ENCODE measurements at regions not wholly inside any gene's neighbourhood (a gene's known extent, or its start where the extent isn't known, plus 50 kb on each side); places are given as distances from the start of the nearest gene placed in this dataset.

DNA sequence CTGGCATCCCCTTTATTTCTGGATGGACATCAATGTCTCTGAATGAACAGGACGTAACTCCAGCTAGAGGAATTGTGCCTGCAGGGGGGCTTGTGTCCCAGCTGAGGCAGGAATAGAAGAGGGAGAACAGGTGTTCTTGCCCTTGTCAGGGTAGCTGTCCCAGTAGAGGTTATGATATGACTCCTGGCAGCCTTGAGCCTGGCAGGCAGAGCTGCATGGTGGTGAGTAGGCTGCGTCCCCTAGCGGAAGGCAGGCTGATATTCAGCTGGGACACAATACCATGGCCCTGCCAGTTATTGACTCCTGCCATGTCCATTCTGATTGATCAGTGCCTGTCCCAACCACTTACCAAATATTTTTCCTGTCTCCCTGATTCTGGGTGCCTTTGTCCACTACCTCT is 197.2 kb downstream of the RAP2A start:
- Histone ChIP-seq H3K4me1 (peaks cover 0 to 9% (median 0%) of the 10 kb centered on the region in 12 donors), H3K27ac (no peak overlapping the region), H3K27me3 (no peaks in the 10 kb centered on the region), H3K9me3 (peaks cover 0 to 26% (median 7%) of the 10 kb centered on the region in 12 donors), H3K4me3 (no peak overlapping the region), H3K36me3 (no peaks in the 10 kb centered on the region)
- no peak for ATAC-seq
- TF ChIP-seq, protein P1, sequence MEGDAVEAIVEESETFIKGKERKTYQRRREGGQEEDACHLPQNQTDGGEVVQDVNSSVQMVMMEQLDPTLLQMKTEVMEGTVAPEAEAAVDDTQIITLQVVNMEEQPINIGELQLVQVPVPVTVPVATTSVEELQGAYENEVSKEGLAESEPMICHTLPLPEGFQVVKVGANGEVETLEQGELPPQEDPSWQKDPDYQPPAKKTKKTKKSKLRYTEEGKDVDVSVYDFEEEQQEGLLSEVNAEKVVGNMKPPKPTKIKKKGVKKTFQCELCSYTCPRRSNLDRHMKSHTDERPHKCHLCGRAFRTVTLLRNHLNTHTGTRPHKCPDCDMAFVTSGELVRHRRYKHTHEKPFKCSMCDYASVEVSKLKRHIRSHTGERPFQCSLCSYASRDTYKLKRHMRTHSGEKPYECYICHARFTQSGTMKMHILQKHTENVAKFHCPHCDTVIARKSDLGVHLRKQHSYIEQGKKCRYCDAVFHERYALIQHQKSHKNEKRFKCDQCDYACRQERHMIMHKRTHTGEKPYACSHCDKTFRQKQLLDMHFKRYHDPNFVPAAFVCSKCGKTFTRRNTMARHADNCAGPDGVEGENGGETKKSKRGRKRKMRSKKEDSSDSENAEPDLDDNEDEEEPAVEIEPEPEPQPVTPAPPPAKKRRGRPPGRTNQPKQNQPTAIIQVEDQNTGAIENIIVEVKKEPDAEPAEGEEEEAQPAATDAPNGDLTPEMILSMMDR (IDR thresholded peaks at IDR 0.05): no peak
- no peak for DNase-seq
- intact Hi-C loops (cut with DNase I): no loop called here
- WGBS, 4 donors: 44 to 64% (median 55%) methylated on average over 3 of the region's 3 CpGs

DNA sequence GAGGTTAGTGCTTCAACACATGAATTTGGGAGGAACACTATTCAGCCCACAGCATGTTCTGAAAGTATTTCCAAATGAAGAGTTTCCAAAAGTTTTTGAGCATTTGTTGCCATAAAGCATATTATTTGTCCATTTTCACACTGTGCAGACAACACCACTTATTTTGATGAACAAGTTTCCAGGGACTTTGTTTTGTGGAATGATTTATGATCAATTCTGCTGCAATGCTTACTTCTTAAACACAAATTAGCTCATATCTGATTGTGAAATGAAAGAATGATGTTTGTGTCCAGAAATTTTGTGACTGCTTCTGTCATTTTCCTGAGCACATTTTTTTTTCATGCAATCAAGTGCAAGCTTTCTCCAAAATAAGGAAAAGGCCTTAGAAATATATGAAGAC is 205.3 kb downstream of the RAP2A start:
- Histone ChIP-seq H3K4me1 (no peaks in the 10 kb centered on the region), H3K27ac (no peak overlapping the region), H3K36me3 (no peaks in the 10 kb centered on the region), H3K9me3 (no peaks in the 10 kb centered on the region), H3K27me3 (no peaks in the 10 kb centered on the region), H3K4me3 (no peak overlapping the region)
- DNase-seq (no peak), ATAC-seq (no peak)
- intact Hi-C loops (cut with DNase I): no loop called here
- no peak for TF ChIP-seq POLR2A (IDR thresholded peaks at IDR 0.05)
- TF ChIP-seq, protein P1 (IDR thresholded peaks at IDR 0.05): no peak

DNA sequence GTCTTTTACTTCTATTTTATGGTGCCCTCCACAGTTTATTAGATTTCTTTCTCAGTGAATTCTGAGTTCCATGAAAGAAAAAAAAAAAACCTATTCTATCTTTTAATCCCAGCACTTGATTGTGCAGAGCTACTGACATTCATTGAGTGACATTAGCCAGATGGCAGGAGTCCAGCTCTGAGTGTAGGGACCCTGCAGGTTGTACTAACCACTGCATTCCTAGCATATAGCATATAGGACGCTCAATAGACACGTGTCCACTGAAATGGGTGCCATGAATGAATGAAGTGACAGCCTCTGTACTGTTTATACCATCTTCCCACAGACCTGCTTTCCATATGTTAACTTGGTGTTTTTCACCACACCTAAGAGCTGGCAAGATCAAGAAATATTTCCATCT is 206.3 kb downstream of the RAP2A start:
- no peaks in the 10 kb centered on the region for H3K27me3 ChIP-seq
- no peak for TF ChIP-seq POLR2A (IDR thresholded peaks at IDR 0.05)
- TF ChIP-seq, protein P1 (IDR thresholded peaks at IDR 0.05): no peak
- no peaks in the 10 kb centered on the region for H3K4me1 ChIP-seq
- no peak overlapping the region for H3K4me3 ChIP-seq
- intact Hi-C loops (cut with DNase I): no loop called here
- no peak overlapping the region for H3K27ac ChIP-seq
- WGBS, 4 donors: 53 to 71% (median 66%) methylated on average over 2 of the region's 2 CpGs
- ATAC-seq (no peak), DNase-seq (no peak)
- H3K9me3 ChIP-seq: no peaks in the 10 kb centered on the region
- no peaks in the 10 kb centered on the region for H3K36me3 ChIP-seq

DNA sequence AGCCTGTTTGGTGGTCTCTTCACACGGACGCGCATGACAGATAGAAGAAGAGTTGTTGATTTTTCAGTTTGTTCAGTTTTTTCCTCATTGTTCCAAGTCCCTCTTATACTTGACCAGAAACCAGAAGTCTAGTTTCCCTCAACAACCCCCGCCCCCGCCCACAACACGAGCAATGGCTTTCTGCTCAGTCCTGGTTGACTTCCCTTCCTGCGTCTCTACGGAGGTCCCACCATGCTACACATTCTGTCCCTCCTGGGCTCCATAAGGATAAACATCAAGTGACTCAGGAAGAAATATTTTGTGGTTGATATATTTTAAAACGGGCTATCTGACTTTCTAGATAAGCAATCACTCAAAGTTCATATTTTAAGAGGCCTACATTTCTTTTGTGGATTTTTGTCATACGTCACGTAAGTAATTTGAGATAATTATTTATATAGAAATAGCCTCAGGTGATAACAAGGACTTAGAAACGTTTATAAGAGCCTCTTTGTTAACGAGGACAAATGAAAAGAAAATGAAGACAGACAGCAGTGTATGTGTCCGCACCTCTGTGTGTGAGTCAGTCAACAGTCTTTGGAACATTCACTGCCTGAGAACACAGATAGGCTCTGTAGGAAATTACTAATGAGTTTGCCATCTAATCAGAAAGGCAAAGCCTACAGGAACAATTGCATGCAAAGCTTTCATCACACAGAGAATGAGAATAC is 214.4 kb downstream of the RAP2A start:
- H3K27ac ChIP-seq: no peak overlapping the region
- no peak overlapping the region for H3K4me3 ChIP-seq
- H3K27me3 ChIP-seq: no peaks in the 10 kb centered on the region
- H3K9me3 ChIP-seq: no peaks in the 10 kb centered on the region
- no peaks in the 10 kb centered on the region for H3K36me3 ChIP-seq
- intact Hi-C loops (cut with DNase I): no loop called here
- H3K4me1 ChIP-seq: no peaks in the 10 kb centered on the region
- ATAC-seq (no peak), DNase-seq (no peak)
- TF ChIP-seq POLR2A (IDR thresholded peaks at IDR 0.05): no peak
- TF ChIP-seq, protein P1 (IDR thresholded peaks at IDR 0.05): no peak
- WGBS, 4 donors: 73 to 81% (median 79%) methylated on average over 14 of the region's 14 CpGs
